Activated CD4-positive, alpha-beta T cell treated with anti-CD3 and anti-CD28 coated beads, Interleukin-2, amount 50 U/mL, for 48 hours (primary cell): ENCODE measurements at regions not wholly inside any gene's neighbourhood (a gene's known extent, or its start where the extent isn't known, plus 50 kb on each side); places are given as distances from the start of the nearest gene placed in this dataset.

Experiments used
- DNase-seq, 2 experiments: peaks; one replicate each; pipeline ENCODE4 v3.0.0-alpha.2; 2020

GRCh38 chr6:103236923-103237322 lies 1622.8 kb downstream of the HACE1 start:
- DNase-seq = no peak

GRCh38 chr6:103231181-103231580 lies 1628.5 kb downstream of the HACE1 start:
- DNase-seq = no peak

- no peak for DNase-seq
Measured at GRCh38 chr6:103215847-103216246, 1643.9 kb downstream of the HACE1 start.

- DNase-seq = no peak
Measured at GRCh38 chr6:103210686-103211085, 1649.0 kb downstream of the HACE1 start.

- no peak for DNase-seq
Measured at GRCh38 chr6:103198386-103198785, 1661.3 kb downstream of the HACE1 start.

- DNase-seq = no peak
Measured at GRCh38 chr6:103193413-103193812, 1666.3 kb downstream of the HACE1 start.

GRCh38 chr6:103191391-103192093 lies 1668.2 kb downstream of the HACE1 start:
- DNase-seq = no peak

- DNase-seq = no peak
Measured at GRCh38 chr6:103184776-103185175, 1674.9 kb downstream of the HACE1 start.

GRCh38 chr6:103183831-103184411 lies 1675.8 kb downstream of the HACE1 start:
- no peak for DNase-seq

GRCh38 chr6:103178193-103178592 lies 1681.5 kb downstream of the HACE1 start:
- DNase-seq = no peak

- DNase-seq = no peak
Measured at GRCh38 chr6:103177791-103178190, 1681.9 kb downstream of the HACE1 start.

- DNase-seq = no peak
Measured at GRCh38 chr6:103175056-103175455, 1684.7 kb downstream of the HACE1 start.

- DNase-seq = no peak
Measured at GRCh38 chr6:103167345-103168071, 1692.2 kb downstream of the HACE1 start.

- no peak for DNase-seq
Measured at GRCh38 chr6:103154779-103155572, 1704.7 kb downstream of the HACE1 start.

GRCh38 chr6:103153016-103153415 lies 1706.7 kb downstream of the HACE1 start:
- DNase-seq = no peak

- no peak for DNase-seq
Measured at GRCh38 chr6:103142902-103143301, 1716.8 kb downstream of the HACE1 start.

GRCh38 chr6:103140308-103141027 lies 1719.3 kb downstream of the HACE1 start:
- no peak for DNase-seq

GRCh38 chr6:103139377-103139776 lies 1720.3 kb downstream of the HACE1 start:
- DNase-seq = no peak

GRCh38 chr6:103124471-103124870 lies 1731.0 kb downstream of the GRIK2 start:
- no peak for DNase-seq

GRCh38 chr6:103122766-103123601 lies 1729.5 kb downstream of the GRIK2 start:
- DNase-seq = peak; percentile 25 to 28

- DNase-seq = no peak
Measured at GRCh38 chr6:103119056-103119455, 1725.5 kb downstream of the GRIK2 start.

GRCh38 chr6:103114582-103114981 lies 1721.1 kb downstream of the GRIK2 start:
- DNase-seq = no peak
